ENCODE measurements at regions not wholly inside any gene's neighbourhood (a gene's known extent, or its start where the extent isn't known, plus 50 kb on each side); places are given as distances from the start of the nearest gene placed in this dataset.

DNA sequence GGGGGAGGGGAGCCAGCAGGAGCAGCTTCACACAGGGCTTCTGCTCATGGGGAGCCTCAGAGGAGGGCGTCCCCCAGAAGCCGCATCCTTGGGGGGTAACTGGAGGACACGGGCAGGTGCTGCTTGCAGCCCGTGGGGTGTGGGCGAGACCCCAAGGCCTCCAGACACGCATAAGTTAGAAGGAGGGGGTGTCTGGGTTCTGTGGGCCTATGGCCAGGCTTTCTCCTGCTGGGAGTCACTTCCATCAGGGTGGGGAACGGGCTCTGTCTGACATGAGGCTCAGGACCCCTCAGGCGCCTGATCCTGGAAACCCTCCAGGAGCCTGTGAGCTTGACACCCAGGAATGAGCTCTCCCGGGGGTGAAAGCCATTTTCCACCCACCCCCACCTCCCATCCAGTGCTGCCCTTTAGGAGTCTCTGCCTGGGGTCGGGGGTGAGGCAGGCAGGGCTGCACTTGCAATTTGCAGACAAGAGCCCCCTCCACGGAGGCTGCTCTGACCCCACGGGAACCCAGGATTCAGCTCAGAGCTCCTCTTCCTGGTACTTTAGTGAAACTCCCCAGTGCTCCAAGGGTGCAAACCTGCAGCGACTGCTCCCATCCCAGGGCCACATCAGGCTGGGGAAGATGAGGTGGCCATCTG is 325.7 kb downstream of the ADGRD1 start:
- Histone ChIP-seq H3K9me3 (ENCODE audit: low read depth, low read length) (no peaks in the 10 kb centered on the region), H3K36me3 (ENCODE audit: insufficient read depth, low read length) (no peaks in the 10 kb centered on the region), H3K79me2 (ENCODE audit: insufficient read depth, low read length) (no peaks in the 10 kb centered on the region), H2AFZ (ENCODE audit: low read length) (no peak overlapping the region), H3K4me3 (ENCODE audit: insufficient read depth, low read length) (no peak overlapping the region), H3K27ac (ENCODE audit: low read depth, low read length) (no peak overlapping the region), H3K4me1 (ENCODE audit: insufficient read depth, low read length) (no peaks in the 10 kb centered on the region), H3K27me3 (ENCODE audit: insufficient read depth, low read length) (no peaks in the 10 kb centered on the region), H4K20me1 (ENCODE audit: insufficient read depth, low read length) (no peaks in the 10 kb centered on the region), H3K4me2 (ENCODE audit: insufficient read depth, low read length) (no peak overlapping the region)
- TF ChIP-seq, protein P1, sequence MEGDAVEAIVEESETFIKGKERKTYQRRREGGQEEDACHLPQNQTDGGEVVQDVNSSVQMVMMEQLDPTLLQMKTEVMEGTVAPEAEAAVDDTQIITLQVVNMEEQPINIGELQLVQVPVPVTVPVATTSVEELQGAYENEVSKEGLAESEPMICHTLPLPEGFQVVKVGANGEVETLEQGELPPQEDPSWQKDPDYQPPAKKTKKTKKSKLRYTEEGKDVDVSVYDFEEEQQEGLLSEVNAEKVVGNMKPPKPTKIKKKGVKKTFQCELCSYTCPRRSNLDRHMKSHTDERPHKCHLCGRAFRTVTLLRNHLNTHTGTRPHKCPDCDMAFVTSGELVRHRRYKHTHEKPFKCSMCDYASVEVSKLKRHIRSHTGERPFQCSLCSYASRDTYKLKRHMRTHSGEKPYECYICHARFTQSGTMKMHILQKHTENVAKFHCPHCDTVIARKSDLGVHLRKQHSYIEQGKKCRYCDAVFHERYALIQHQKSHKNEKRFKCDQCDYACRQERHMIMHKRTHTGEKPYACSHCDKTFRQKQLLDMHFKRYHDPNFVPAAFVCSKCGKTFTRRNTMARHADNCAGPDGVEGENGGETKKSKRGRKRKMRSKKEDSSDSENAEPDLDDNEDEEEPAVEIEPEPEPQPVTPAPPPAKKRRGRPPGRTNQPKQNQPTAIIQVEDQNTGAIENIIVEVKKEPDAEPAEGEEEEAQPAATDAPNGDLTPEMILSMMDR (IDR thresholded peaks at IDR 0.05; ENCODE audit: extremely low read depth, low read depth, low read length), result no peak
- peak; percentile 32 for DNase-seq (ENCODE audit: insufficient read length, low spot score, missing footprints)

DNA sequence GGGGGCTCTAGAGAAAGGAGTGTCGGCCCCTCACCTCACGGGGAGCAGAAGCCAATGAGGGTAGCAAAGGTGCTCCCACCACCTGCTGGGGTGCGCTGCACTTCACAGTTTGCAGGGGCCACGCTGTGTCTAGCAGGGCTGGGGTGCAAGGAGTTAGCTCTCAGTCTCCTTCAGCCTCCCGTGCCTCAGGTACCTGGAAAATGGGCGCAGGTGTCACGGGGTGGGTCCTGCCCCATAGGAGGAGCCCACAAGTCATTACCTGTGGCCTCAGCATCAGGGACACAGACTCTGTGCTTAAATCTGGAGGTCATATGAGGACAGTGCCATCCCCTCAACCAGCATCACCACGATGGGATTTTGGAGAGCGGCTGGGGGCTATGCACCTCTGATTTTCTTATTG is 326.7 kb downstream of the ADGRD1 start:
- Histone ChIP-seq H2AFZ (ENCODE audit: low read length) (no peak overlapping the region), H3K27me3 (ENCODE audit: insufficient read depth, low read length) (no peaks in the 10 kb centered on the region), H3K79me2 (ENCODE audit: insufficient read depth, low read length) (no peaks in the 10 kb centered on the region), H3K4me3 (ENCODE audit: insufficient read depth, low read length) (no peak overlapping the region), H4K20me1 (ENCODE audit: insufficient read depth, low read length) (no peaks in the 10 kb centered on the region), H3K27ac (ENCODE audit: low read depth, low read length) (no peak overlapping the region), H3K4me2 (ENCODE audit: insufficient read depth, low read length) (no peak overlapping the region), H3K9me3 (ENCODE audit: low read depth, low read length) (no peaks in the 10 kb centered on the region), H3K4me1 (ENCODE audit: insufficient read depth, low read length) (no peaks in the 10 kb centered on the region), H3K36me3 (ENCODE audit: insufficient read depth, low read length) (no peaks in the 10 kb centered on the region)
- DNase-seq (ENCODE audit: insufficient read length, low spot score, missing footprints), result peak; percentile 59
- TF ChIP-seq, protein P1 (IDR thresholded peaks at IDR 0.05; ENCODE audit: extremely low read depth, low read depth, low read length), result no peak

DNA sequence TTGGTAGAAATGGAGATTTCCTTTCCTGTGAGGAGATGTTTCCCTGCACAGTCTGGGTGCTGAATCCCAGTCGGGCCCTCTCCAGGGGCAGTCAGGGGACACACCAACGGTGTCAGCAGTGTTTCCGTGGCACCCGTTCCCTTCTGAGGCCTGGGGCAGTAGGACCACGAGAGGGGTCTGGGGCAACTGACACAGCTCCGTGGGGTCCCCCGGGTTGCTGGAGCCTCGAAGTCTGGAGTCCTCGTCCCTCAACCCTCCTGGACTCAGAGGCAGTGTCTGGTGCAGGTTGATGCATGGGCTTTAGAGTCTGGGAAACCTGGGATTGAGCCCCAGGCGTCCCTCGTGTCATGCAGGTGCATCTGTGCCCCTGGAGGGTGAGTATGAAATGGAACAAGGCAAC is 327.3 kb downstream of the ADGRD1 start:
- Histone ChIP-seq H2AFZ (ENCODE audit: low read length) (no peak overlapping the region), H3K4me1 (ENCODE audit: insufficient read depth, low read length) (no peaks in the 10 kb centered on the region), H3K36me3 (ENCODE audit: insufficient read depth, low read length) (no peaks in the 10 kb centered on the region), H3K4me3 (ENCODE audit: insufficient read depth, low read length) (no peak overlapping the region), H3K27me3 (ENCODE audit: insufficient read depth, low read length) (no peaks in the 10 kb centered on the region), H3K4me2 (ENCODE audit: insufficient read depth, low read length) (no peak overlapping the region), H3K9me3 (ENCODE audit: low read depth, low read length) (no peaks in the 10 kb centered on the region), H4K20me1 (ENCODE audit: insufficient read depth, low read length) (no peaks in the 10 kb centered on the region), H3K27ac (ENCODE audit: low read depth, low read length) (no peak overlapping the region), H3K79me2 (ENCODE audit: insufficient read depth, low read length) (no peaks in the 10 kb centered on the region)
- TF ChIP-seq, protein P1 (IDR thresholded peaks at IDR 0.05; ENCODE audit: extremely low read depth, low read depth, low read length), result no peak
- DNase-seq (ENCODE audit: insufficient read length, low spot score, missing footprints), result peak; percentile 29

DNA sequence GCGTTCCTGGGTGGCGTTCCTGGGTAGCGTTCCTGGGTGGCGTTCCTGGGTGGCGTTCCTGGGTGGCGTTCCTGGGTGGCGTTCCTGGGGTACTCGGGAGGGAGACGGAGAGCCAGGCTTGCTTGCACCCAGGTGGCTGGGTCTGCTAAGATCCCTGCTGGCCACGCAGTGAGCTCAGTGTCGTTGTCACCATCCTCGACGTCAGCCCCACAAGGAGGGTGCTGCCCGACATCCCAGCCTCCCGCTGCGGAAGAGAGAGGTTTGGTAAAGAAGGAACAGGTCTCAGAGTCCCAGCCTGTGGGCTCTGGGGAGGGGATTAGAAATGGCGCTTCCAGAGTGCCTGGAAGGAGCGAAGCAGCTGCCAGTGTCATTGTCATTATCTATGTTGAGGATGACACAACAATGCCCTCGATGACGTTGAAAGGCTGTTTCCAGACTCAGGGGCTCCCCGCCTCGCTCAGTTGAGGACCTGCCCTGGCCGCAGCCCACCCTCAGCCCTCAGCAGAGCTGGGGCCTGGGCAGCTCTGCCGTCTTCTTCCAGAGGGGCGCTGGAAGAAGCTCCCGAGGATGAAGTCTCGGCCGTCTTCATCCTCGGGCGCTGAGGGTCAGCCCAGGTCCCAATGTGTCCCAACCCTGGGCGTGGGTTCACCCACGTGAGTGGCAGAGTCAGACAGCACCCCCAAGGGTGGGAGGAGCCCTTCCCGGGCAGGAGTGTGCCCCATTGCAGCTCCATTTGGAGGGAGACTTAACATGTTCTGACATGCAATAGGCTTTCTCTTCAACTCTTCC is 328.8 kb downstream of the ADGRD1 start:
- H2AFZ ChIP-seq (ENCODE audit: low read length), result no peak overlapping the region
- TF ChIP-seq, protein P1 (IDR thresholded peaks at IDR 0.05; ENCODE audit: extremely low read depth, low read depth, low read length), result no peak
- no peaks in the 10 kb centered on the region for H3K4me1 ChIP-seq (ENCODE audit: insufficient read depth, low read length)
- no peaks in the 10 kb centered on the region for H3K27me3 ChIP-seq (ENCODE audit: insufficient read depth, low read length)
- no peaks in the 10 kb centered on the region for H3K36me3 ChIP-seq (ENCODE audit: insufficient read depth, low read length)
- no peak overlapping the region for H3K27ac ChIP-seq (ENCODE audit: low read depth, low read length)
- H3K79me2 ChIP-seq (ENCODE audit: insufficient read depth, low read length), result no peaks in the 10 kb centered on the region
- no peaks in the 10 kb centered on the region for H4K20me1 ChIP-seq (ENCODE audit: insufficient read depth, low read length)
- H3K4me3 ChIP-seq (ENCODE audit: insufficient read depth, low read length), result no peak overlapping the region
- no peak overlapping the region for H3K4me2 ChIP-seq (ENCODE audit: insufficient read depth, low read length)
- peak; percentile 78 for DNase-seq (ENCODE audit: insufficient read length, low spot score, missing footprints)
- H3K9me3 ChIP-seq (ENCODE audit: low read depth, low read length), result no peaks in the 10 kb centered on the region

All from osteoblast (primary cell).